H1 (cell line): ENCODE measurements at regions not wholly inside any gene's neighbourhood (a gene's known extent, or its start where the extent isn't known, plus 50 kb on each side); places are given as distances from the start of the nearest gene placed in this dataset.

ENCODE experiments used
- BACH1 ChIP-seq: IDR thresholded peaks from 2 replicates; pipeline ENCODE4 v1.6.1; 2012; ENCODE audit warnings: low read length, improper control_type of control experiment
- BRCA1 ChIP-seq: IDR thresholded peaks from 2 replicates; pipeline ENCODE4 v1.6.1; 2012; ENCODE audit warnings: low read depth, low read length, improper control_type of control experiment
- CBX8 ChIP-seq: fragments of 300-800, 300-1000 bp; sonication (generic); IDR thresholded peaks from 2 replicates; pipeline ENCODE4 v1.7.1; 2016; ENCODE audit warnings: low read depth, low read length, borderline replicate concordance
- CEBPB ChIP-seq: IDR thresholded peaks from 2 replicates; pipeline ENCODE4 v1.6.1; 2012; ENCODE audit warnings: low read depth, low read length
- CHD1 ChIP-seq: IDR thresholded peaks from 2 replicates; pipeline ENCODE4 v1.6.1; 2012; ENCODE audit warnings: low read depth, low read length, improper control_type of control experiment
- CHD7 ChIP-seq: fragments of 300-600 bp; sonication (generic); IDR thresholded peaks from 2 replicates; pipeline ENCODE4 v1.7.1; 2012; ENCODE audit warnings: low read length, moderate library complexity, mild to moderate bottlenecking, inconsistent platforms; ENCODE audit not compliant: insufficient replicate concordance
- HDAC2 ChIP-seq, 2 experiments: fragments of 300-600 bp in 1 of 2; sonication (generic) in 1 of 2; IDR thresholded peaks; 2 replicates each; pipeline ENCODE4 v1.6.1; 2011 to 2012; ENCODE audit warnings: low read depth in 2 of 2, low read length in 2 of 2, mild to moderate bottlenecking in 2 of 2, moderate library complexity in 2 of 2, borderline replicate concordance in 1 of 2, inconsistent platforms in 1 of 2
- KDM4A ChIP-seq: IDR thresholded peaks from one replicate; pipeline ENCODE4 v1.7.1; 2012; ENCODE audit warnings: low read depth, mild to moderate bottlenecking, moderate library complexity, low read length, inconsistent platforms; ENCODE audit not compliant: severe bottlenecking
- RNF2 ChIP-seq: fragments of 200-900, 300-1000 bp; sonication (generic); IDR thresholded peaks from 2 replicates; pipeline ENCODE4 v1.7.1; 2016; ENCODE audit warnings: borderline replicate concordance, low read depth, mild to moderate bottlenecking, antibody characterized with exemption, low read length; ENCODE audit not compliant: poor library complexity, severe bottlenecking; ENCODE audit errors: missing control alignments
- SP2 ChIP-seq: IDR thresholded peaks from 2 replicates; pipeline ENCODE4 v1.6.1; 2012; ENCODE audit warnings: mild to moderate bottlenecking, low read length, inconsistent platforms
- TAF7 ChIP-seq: optimal IDR thresholded peaks from 2 replicates; pipeline ENCODE3; 2011; ENCODE audit warnings: low read depth, mild to moderate bottlenecking, inconsistent platforms, low read length, moderate library complexity, borderline replicate concordance
- TBP ChIP-seq: IDR thresholded peaks from 2 replicates; pipeline ENCODE4 v1.6.1; 2011; ENCODE audit warnings: low read depth, low read length, improper control_type of control experiment

GRCh38 chr10:129203819-129204218 is 263.2 kb upstream of the MGMT start (continued):
- no peak for TF ChIP-seq CHD7
- no peak for TF ChIP-seq HDAC2 (IDR thresholded peaks at IDR 0.05; ENCODE audit: borderline replicate concordance in 1 of 2, low read depth in 2 of 2, low read length in 2 of 2)
- TF ChIP-seq SP2, result no peak
- TF ChIP-seq KDM4A, result no peak
- TF ChIP-seq BRCA1, result no peak
- no peak for TF ChIP-seq CHD1
- TF ChIP-seq BACH1, result no peak
- TF ChIP-seq CEBPB, result no peak
- TF ChIP-seq TBP, result no peak
- no peak for TF ChIP-seq RNF2
- no peak for TF ChIP-seq TAF7
- no peak for TF ChIP-seq CBX8
